Amygdala (tissue), 56 donors: ENCODE measurements at regions not wholly inside any gene's neighbourhood (a gene's known extent, or its start where the extent isn't known, plus 50 kb on each side); places are given as distances from the start of the nearest gene placed in this dataset.
A peak's percentile ranks its signal among the peaks of the same experiment; 100 is the strongest.

ENCODE experiments used
- DNase-seq, 56 donors: peaks; one replicate each; lab custom pipeline; 2025; lab: John Stamatoyannopoulos, UW

DNA sequence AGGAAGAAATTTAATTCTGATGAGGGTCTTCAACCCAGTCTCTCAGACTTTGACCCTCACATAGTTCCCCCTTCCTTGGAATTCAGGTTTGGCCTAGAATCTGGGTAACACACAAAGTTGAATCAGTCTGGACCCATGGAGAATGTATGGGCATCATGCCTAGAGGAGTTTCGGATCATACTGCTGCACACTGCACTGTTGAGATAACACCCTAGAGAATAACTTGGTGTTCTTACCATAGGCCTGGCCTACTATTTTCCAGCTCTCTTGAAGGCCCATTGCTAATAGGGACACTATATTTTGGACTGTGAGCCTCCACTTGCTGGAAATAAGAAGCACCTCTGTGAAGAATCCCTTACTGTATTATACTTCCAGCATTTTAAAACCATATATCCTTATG lies 413.5 kb downstream of the PLK2 start:
- DNase-seq: no peak

DNA sequence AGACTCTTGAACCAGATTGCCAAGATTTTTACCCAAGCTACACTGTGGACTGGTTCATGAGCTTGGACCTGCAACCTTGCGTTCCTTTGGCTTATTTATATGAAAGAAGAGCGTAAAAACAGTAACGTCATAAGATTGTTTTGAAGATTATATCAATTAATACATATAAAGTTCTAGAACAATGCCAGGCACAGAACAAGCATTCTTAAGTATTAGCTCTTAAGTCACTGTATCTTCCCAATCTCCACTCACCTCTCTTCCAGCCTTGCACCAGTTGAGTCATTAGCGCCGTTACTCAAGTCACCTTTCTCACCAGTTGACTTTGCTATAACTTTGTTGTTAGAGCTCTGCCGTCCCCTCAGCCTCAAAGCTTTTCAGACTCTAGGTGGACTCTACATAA lies 415.7 kb downstream of the PLK2 start:
- DNase-seq: no peak

DNA sequence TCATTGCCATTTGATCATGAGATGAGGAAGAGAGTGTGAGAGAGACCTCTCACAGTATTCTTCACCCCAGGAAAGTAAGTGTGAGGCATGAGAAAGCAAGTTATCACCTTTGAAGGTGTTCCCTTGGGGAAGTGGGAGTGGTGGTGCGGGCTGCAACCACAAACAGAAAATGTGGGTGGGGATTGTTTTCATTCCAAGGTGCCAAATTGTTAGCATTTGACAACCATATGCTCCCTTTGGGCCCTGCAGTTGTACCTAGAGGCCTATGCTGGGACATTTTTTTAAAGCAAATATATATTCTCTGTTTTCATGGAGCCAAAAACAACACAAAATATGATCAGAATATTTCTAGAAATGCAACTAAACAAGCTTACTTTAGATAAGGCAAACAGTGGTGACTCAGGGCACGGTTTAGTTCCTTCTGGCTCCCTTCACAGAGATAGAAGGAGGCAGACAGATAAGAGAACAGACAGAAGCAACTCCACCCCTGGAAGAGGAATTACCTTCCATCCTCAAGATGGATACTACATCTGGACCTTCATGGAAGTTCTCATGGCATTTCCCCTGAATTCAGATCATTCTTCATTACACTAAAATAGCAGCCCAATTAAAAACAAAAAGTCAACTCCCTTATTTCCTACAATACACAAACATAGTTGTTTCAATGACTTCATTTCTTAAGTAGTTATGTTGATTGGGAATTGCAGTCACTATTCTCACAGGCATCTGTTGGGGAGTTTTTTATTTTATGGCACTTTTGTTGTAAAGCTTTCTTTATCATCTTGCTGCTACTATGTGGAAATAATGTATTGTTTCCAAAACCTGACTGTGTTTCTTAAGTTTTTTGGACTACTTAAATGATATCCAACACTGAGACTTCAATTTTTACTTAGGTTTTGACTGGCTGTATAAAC lies 416.6 kb downstream of the PLK2 start:
- no peak for DNase-seq

DNA sequence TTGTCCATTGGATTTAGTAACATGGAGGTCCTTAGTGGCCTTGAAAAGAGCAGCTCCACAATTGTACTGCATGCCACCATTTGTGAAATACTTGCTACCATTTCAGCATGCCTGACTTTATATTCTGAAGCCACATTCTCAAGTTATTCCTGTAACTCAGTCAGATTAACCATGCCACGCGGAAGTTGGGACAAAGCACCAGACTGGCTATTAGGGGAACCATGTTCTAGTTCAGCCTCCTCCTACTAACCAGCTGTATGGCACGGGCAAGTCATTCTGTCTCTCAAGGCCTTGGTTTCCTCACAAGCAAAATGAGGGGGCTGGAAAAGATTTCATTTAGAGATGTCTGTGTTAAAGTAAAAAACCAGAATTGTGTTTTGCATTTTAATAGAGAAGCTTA lies 418.0 kb downstream of the PLK2 start:
- DNase-seq: peak in 9 of 56 donors; percentile 1 to 28 (median 10)

DNA sequence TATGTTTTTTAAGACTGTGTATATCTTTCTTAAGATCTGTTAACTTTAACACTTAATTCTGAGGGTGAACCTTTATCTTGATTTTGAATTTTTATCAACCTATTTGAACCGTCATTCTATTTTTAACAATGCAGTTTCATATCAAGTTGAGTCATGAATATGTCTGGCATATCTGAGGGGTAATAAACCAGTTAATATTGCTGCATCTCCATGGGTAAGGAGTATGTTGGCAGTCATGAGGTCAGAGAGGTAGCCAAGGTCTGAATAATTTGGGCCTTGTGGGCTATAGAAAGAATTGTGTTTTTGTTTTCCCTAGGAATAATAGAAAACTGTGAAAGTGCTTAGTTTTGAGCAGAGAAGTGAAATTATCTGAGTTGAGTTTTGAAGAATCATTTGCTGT lies 419.0 kb downstream of the PLK2 start:
- no peak for DNase-seq

DNA sequence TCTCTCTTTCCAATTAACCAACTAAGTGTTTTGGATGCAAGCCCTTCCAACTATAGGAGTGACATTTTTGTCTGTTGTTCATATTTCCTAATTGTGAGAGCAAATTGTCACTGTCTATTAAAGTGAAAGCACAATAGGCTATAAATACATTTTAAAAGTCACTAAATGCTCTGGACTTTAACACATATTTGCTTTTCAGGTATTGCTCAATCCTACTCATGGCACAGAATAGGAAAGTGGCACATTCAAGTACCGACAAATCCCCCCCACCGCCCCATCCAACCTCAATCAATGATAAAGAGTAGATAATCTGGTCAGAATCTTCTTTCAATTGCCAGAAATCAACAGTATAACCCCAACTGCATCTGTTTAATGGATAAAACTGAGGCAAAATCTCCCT lies 419.8 kb downstream of the PLK2 start:
- DNase-seq: no peak

DNA sequence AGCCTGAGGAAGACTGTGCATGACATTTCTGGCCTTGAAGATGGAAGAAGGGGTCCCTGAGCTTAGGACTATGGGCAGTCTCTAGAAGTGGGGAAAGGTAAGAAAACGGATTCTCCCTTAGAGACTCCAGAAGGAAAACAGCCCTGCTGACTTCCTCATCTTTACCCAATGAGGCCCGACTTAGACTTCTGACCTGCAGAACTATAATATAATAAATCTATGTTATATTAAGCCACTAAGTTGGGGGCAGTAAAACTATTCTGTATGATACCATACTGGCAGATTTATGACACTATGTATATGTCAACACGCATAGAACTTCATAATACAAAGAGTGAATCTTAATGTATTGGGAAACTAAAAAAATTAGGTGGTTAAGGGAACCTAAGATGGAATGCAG lies 422.0 kb downstream of the PLK2 start:
- DNase-seq: no peak

DNA sequence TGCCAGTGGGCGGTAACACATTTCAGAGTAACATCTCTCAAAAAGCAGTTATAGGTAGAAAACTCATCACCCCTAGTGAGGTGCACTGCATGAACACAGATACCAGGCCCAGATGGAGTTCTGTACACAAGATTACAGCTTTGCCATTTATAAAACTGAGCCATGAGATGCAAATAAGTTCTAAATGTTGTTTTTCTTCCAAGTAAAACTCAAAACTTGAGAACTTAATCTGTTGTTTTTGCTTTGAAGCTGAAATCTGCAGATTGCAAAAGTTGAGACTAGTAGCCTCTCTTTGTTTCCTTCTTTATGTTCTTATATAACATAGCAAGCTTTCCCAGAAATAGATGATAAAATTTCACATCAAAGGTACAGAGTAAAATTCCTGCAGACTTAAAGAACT lies 434.1 kb downstream of the PLK2 start:
- no peak for DNase-seq

DNA sequence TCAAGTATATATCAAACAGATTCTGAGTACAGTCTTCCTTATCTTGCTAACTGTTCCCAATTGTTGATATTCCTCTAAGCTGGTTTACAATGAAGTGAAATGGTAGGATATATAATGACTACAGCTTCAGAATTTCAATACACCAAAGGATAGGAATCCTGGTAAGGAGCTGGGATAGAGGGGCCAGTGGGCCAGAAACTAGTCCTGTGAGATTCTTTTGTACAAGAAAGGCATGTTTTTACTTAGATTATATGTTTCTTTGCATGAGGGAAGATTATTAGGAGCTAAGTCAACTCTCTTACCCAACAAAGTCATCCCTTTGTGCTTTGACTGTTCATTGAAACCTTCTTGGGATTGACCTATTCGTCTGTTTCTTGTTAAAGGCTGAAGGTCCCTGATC lies 435.7 kb downstream of the PLK2 start:
- no peak for DNase-seq

DNA sequence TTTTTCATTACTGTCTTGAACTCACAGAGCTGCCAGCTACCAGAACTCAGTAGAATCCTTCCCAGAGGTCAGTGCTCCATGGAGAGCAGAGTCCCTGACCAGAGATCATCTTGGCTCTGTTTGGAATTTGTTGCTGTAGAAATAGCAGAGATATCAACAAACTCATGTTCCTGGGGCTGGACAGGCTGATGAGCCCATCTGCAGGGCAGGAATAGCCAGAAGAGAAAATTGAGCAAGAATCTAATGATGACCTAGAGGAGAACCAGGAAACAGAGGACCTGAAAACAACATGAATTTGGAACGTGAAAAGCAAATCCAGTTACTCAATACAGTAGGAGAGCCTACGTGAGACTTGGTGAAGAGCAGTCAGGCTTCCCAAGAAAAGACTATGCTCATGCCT lies 437.8 kb downstream of the PLK2 start:
- no peak for DNase-seq

DNA sequence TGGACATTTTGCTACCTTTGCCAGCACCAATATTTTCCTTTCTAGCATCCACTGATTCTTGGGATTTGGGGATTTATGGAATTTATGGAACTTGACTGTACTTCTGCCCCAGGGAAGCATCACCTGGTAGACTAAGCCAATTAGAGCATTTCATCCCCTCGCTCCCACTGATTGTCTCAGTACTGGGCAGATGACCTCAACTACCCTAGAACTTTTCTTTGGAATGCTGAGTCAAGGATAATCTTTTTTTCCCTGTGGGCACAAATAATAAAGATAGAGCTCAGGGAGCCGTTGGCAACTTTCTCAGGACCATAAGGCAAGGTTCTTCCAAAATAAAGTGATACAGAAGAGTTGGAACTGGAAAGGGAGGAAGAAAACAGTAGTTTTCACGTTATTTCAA lies 438.4 kb downstream of the PLK2 start:
- DNase-seq: no peak

DNA sequence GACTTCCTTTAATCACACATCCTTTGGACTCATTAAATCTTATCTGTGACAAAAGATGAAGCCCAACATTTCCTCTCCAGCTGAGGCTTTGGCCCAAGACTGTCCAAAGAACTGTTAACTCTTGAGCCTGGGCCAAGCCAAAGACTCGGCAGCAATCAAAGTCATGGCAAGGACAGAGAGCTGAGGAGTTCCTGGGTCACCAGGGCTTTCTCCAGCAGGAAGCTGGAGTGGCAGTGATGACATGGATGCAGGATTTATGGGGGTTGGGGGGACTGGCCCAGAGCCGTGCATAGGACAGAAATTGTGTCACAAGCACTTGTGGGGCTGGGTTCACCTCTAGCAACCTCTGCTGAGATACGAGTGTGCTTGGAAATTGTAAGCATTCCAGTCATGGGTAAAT lies 440.3 kb downstream of the PLK2 start:
- DNase-seq: no peak

DNA sequence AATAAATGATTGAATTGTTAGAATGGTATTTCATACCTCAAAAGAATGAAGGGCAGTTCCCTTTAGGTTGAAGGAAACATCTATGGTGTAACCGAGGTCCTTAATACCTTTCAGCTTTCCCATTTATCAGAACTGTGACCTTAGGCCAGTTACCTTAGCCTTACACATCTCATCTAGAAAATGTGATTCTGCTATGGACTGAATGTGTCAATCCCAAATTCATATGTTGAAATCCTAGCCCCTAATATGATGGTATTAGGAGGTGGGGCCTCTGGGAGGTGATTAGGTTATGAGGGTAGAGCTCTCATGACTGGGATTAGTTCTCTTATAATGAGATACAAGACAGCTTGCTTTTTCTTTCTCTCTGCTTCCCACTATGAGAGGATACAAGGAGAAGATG lies 441.9 kb downstream of the PLK2 start:
- DNase-seq: no peak

DNA sequence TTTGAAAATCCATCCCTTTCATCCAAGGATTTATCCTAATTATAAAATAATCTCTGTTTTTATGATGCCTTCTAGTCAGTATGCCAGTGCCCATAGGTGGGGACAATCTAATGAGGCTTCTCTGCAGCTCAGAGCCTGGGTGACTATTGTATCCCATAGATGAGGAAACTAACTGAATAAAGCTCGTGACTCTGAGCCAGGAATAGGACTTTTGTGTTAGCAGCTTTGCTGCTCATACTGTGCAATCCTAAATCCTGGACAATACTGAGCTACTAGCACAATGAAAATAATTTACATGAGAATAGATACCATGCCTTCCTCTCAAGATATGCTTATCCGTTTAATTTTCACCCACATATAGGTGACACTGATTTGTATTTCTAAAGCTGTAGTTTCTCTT lies 443.0 kb downstream of the PLK2 start:
- no peak for DNase-seq

DNA sequence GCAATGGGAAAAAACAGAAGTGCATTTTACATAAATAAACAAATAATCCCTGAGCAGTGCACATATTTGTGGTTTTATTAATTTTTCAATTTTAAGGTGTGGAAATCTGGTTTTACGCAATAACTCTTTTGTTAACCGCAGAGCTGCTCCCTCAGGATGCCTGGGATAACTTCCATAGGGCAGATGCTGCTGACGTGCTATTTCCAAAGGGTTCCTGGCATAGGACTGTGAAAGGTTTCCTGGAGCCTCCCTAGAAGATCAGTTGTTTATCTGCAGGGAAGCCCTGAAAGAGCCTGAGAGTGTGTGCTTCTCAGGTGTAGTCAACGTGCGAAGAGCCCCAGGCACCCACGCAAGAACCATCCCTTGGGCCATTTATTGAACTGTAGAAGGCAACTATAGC lies 443.5 kb downstream of the PLK2 start:
- no peak for DNase-seq

DNA sequence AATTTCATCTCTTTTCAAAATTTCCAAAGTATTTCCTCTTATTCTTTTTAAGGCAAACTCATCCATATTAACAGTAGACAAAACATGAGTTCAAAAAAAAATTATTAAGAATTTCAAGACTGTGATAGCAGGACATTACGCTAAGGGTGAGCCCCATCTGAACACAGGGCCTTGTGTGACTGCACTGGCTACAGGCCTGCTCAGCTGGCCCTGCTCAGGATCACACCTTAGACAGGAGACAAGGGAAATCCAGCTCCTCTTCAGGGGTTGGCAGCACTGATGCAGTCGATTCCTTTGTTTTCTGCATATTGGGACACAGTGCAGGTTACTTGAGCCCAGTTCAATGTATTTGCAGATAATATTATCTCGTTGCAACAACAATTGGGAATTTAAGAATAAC lies 444.7 kb downstream of the PLK2 start:
- no peak for DNase-seq

DNA sequence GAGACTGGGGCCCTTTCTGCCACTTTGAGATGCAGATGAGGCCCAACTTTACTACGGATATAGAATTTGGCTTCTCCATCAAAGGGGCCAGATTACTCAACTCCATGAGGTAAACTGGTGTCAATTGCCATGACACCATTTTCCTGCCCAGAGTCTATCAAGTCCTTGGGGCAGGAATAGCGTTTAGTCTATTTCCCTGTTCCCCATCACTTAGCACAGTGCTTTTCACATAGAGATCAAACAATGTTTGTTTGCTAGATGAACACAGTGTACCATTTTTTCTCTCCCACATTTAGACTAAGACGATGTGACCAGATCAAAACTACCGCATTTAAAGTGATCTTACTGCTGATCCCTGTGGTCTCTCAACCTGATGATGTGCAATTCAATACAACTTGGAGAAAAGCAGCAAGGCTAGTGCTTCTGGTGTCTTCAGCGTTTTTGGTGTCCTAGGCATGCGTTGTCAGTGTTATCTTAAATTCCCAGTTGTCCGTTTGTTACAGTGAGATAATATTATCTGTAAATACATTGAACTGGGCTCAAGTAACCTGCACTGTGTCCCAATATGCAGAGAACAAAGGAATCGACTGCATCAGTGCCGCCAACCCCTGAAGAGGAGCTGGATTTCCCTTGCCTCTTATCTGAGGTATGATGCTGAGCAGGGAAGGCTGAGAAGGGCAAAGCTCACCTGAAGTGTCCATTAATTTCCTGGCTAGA lies 446.2 kb downstream of the PLK2 start:
- no peak for DNase-seq

DNA sequence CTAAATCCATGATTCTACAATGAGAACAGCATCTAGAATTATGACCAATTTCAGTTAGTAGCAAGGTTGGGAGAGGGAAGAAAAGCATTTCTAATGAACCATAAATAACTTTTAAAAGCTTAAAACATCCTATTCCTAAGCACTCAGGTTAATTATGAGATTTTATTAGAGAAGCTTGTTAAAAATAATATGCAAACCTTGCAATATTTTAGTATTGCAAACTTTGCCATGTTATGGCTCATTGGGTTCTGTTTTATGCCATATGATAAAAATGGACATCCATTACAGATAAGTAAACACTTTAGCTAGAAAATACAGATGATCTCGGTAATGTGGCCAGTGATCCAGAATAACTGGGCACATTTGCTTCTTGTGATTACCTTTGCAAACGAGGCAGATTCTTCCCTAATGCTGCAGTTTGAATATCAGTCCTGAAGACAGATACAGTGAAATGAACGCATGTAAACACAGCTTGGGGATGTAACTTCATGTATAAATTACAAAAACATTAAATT lies 447.0 kb downstream of the PLK2 start:
- no peak for DNase-seq

DNA sequence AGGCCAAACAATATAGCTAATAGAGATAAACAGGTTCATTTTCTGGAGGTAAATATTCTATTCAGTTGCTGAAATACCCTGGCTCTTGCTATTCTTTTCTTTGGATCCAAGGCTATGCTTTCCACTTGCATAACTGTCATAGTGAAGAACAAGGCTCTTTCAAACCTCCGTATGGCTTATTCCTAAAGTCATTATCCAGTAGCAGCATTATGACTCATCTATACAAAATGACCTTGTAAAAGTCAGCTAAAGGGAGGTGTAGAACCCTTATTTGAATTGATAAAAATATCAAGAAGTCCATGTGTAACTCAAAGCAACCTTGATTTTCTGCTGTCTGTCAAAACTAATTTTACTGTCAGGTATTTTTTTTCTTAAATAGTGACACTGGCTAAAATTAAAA lies 447.8 kb downstream of the PLK2 start:
- DNase-seq: no peak

DNA sequence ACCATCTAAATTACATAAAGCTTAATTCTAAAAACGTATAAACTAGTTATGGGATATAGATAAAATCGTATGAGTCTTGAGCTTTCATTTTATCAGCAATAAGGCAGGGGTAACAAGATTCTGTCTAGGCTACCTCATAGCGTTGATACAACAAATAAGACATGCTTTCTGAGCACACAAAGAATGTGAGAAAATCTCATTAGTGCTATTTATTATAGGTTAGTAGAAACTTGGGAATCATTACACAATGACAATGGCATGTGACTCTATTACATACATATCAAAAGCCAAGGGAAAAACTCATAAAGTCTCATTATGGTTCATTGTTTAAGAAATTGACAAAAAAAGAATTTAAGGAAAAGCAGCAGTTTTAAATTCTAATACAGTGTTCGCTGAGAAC lies 448.6 kb downstream of the PLK2 start:
- DNase-seq: no peak

DNA sequence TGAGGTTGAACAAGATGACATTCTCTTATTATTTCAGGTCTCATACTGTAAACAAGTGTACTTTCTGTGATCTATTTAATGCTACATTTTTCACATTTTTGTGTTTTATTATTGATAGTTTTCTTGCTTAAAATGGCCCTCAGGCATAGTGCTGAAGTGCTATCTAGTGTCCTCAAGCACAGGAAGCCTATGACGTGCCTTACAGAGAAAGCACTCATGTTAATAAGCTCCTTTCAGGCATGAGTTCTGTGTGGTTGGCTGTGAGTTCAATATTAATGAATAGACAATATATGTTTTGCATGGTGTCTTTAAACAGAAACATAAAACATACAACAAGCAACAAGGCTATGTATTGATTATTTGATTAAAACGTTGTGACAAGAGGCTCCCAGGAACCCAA lies 450.1 kb downstream of the PLK2 start:
- no peak for DNase-seq

DNA sequence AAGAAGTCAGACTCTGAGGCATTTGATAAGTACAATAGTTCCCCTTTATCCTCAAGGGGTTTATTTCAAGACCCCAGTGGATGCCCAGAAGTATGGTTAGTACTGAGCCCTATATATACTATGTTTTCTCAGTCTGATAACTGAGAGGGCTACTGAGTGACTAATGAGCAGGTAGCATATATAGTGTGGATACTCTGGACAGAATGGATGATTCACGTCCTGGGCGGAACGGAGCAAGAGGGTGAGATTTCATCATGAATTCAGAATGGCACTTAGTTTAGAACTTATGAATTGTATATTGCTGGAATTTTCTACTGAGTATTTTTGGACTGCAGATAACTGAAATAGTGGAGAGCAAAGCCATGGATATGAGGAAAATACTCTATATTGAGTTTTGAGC lies 457.6 kb downstream of the PLK2 start:
- no peak for DNase-seq
